ENCODE measurements at regions not wholly inside any gene's neighbourhood (a gene's known extent, or its start where the extent isn't known, plus 50 kb on each side); places are given as distances from the start of the nearest gene placed in this dataset.

GRCh38 chr2:176507786-176508185 lies 238.5 kb downstream of the MTX2 start:
- no peak for TF ChIP-seq CTCF (conservative IDR thresholded peaks at IDR 0.05; ENCODE audit: low read depth, low read length)
- no peak for DNase-seq (ENCODE audit: low read depth)
- no peak overlapping the region for H3K4me3 ChIP-seq (ENCODE audit: low read depth, low read length)

GRCh38 chr2:176508374-176508773 lies 239.1 kb downstream of the MTX2 start:
- TF ChIP-seq CTCF (conservative IDR thresholded peaks at IDR 0.05; ENCODE audit: low read depth, low read length): no peak
- H3K4me3 ChIP-seq (ENCODE audit: low read depth, low read length): no peak overlapping the region
- no peak for DNase-seq (ENCODE audit: low read depth)

- TF ChIP-seq CTCF (conservative IDR thresholded peaks at IDR 0.05; ENCODE audit: low read depth, low read length): no peak
- DNase-seq (ENCODE audit: low read depth): peak; percentile 39
- H3K4me3 ChIP-seq (ENCODE audit: low read depth, low read length): no peak overlapping the region
Measured at GRCh38 chr2:176508984-176509740, 239.9 kb downstream of the MTX2 start.

DNA sequence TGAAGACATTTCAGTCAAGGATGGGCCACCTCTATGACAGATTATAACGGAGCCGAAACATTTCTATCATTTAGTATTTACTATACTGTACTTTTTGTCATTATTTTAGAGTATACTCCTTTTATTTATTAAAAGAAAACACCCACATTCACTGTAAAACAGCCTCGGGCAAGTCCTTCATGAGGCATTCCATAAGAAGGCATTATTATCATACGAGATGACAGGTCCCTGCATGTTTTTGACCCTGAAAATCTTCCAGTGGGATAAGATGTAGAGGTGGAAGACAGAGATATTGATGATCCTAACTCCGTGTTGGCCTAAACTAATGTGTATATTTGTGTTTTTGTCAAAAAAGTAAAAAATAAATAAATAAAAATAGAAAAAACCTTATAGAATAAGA lies 245.0 kb downstream of the MTX2 start:
- no peak overlapping the region for H3K4me3 ChIP-seq (ENCODE audit: low read depth, low read length)
- no peak for TF ChIP-seq CTCF (conservative IDR thresholded peaks at IDR 0.05; ENCODE audit: low read depth, low read length)
- DNase-seq (ENCODE audit: low read depth): no peak

DNA sequence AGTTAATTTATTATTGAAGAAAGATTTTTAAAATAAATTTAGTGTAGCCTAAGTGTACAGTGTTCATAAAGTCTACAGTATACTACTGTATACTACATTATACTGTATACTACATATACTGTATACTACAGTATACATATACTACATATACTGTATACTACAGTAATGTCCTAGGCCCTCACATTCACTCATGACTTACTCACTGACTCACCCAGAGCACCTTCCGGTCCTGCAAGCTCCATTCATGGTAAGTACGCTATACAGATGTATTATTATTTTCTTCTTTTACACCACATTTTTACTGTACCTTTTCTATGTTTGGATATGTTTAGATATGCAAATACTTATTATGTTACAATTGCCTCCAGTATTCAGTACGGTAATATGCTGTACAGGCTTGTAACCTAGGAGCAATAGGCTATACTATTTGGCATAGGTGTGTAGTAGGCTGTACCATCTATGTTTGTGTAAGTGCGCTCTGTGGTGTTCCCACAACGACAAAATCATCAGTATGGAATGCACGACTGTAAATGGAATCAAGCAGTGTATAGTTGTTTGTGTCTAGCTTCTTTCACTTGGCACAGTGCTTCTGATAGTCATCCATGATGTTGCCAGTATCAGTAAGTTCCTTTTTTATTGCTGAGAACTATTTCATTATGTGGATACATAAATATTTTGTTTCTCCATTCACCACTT lies 245.7 kb downstream of the MTX2 start:
- no peak for TF ChIP-seq CTCF (conservative IDR thresholded peaks at IDR 0.05; ENCODE audit: low read depth, low read length)
- no peak for DNase-seq (ENCODE audit: low read depth)
- H3K4me3 ChIP-seq (ENCODE audit: low read depth, low read length): no peak overlapping the region

DNA sequence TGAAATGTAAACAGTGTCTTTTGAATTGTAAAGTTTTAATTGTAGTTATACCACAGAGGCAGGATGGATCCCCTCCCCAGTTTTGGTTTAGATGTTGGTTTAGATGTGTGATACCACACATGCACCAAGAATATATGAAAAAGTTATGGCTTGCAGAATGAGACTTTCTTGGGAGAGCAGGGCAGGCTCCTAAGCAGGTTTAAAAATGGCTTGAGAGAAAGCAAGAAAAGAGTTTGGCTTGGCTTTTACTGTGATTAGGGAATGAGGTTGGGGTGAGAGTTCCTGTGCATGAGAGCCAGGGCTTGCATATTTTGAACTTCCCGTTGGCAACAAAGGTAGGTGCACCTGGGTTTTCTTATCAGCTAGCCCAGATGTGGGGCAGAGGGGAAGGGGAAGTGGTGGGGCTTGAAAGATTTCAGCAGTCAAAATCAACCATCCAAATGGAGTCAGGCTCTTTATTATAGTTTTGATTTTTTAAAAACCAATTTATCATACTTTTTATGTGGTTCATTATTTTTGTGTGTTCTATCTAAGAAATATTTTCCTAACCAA lies 246.9 kb downstream of the MTX2 start:
- H3K4me3 ChIP-seq (ENCODE audit: low read depth, low read length): no peak overlapping the region
- no peak for DNase-seq (ENCODE audit: low read depth)
- TF ChIP-seq CTCF (conservative IDR thresholded peaks at IDR 0.05; ENCODE audit: low read depth, low read length): no peak

Data from epithelial cell of proximal tubule (primary cell).